NCI-H510A (cell line): ENCODE measurements at regions not wholly inside any gene's neighbourhood (a gene's known extent, or its start where the extent isn't known, plus 50 kb on each side); places are given as distances from the start of the nearest gene placed in this dataset.
"Not testable (repeated sequence)": the region's sequence is repeated elsewhere in the genome, so short reads cannot be mapped to it uniquely, and the experiment has no call there.

Experiments
- DNase-seq: peaks from one replicate; lab custom pipeline; 2025; lab: John Stamatoyannopoulos, UW

GRCh38 chr2:195308163-195308562 lies 348.9 kb upstream of the SLC39A10 start:
- no peak for DNase-seq

- no peak for DNase-seq
These were observed 349.3 kb upstream of the SLC39A10 start for GRCh38 chr2:195307751-195308150.

GRCh38 chr2:195304310-195304709 lies 352.7 kb upstream of the SLC39A10 start:
- DNase-seq = no peak

GRCh38 chr2:195300631-195301030 lies 356.4 kb upstream of the SLC39A10 start:
- no peak for DNase-seq

- no peak for DNase-seq
These were observed 357.4 kb upstream of the SLC39A10 start for GRCh38 chr2:195299600-195299999.

- no peak for DNase-seq
These were observed 360.5 kb upstream of the SLC39A10 start for GRCh38 chr2:195296490-195296889.

- no peak for DNase-seq
These were observed 367.9 kb upstream of the SLC39A10 start for GRCh38 chr2:195289081-195289480.

GRCh38 chr2:195279840-195280427 lies 377.1 kb upstream of the SLC39A10 start:
- no peak for DNase-seq

- DNase-seq = no peak
These were observed 386.5 kb upstream of the SLC39A10 start for GRCh38 chr2:195270466-195271039.

GRCh38 chr2:195269220-195269619 lies 387.8 kb upstream of the SLC39A10 start:
- no peak for DNase-seq

GRCh38 chr2:195257979-195258378 lies 399.0 kb upstream of the SLC39A10 start:
- no peak for DNase-seq

GRCh38 chr2:195252018-195252417 lies 405.0 kb upstream of the SLC39A10 start:
- DNase-seq = no peak

- DNase-seq = no peak
These were observed 405.8 kb upstream of the SLC39A10 start for GRCh38 chr2:195251214-195251613.

GRCh38 chr2:195238826-195239225 lies 418.2 kb upstream of the SLC39A10 start:
- no peak for DNase-seq

- DNase-seq = no peak
These were observed 418.6 kb upstream of the SLC39A10 start for GRCh38 chr2:195238379-195238778.

- not testable (repeated sequence) for DNase-seq
These were observed 428.5 kb upstream of the SLC39A10 start for GRCh38 chr2:195228547-195228946.

GRCh38 chr2:195214072-195214471 lies 443.0 kb upstream of the SLC39A10 start:
- no peak for DNase-seq

GRCh38 chr2:195212586-195212985 lies 444.4 kb upstream of the SLC39A10 start:
- DNase-seq = no peak

GRCh38 chr2:195202163-195202845 lies 454.7 kb upstream of the SLC39A10 start:
- DNase-seq = no peak

- no peak for DNase-seq
These were observed 457.2 kb upstream of the SLC39A10 start for GRCh38 chr2:195199864-195200263.

GRCh38 chr2:195181059-195181705 lies 475.8 kb upstream of the SLC39A10 start:
- DNase-seq = no peak

- no peak for DNase-seq
These were observed 488.7 kb upstream of the SLC39A10 start for GRCh38 chr2:195168369-195168768.

GRCh38 chr2:195164930-195165329 lies 492.1 kb upstream of the SLC39A10 start:
- no peak for DNase-seq
